KMS-11 (cell line): ENCODE measurements at regions not wholly inside any gene's neighbourhood (a gene's known extent, or its start where the extent isn't known, plus 50 kb on each side); places are given as distances from the start of the nearest gene placed in this dataset.

Experiments used
- H2AFZ ChIP-seq: fragments of 200-600 bp; sonication (generic); 2 replicates; pipeline ENCODE4 v1.6.1; 2016; ENCODE audit warnings: antibody characterized with exemption, mixed run types, low read depth
- H3K27ac ChIP-seq: fragments of 200-600 bp; sonication (generic); 2 replicates; pipeline ENCODE4 v1.6.1; 2016; ENCODE audit warnings: mild to moderate bottlenecking, mixed run types
- H3K27me3 ChIP-seq: fragments of 200-600 bp; sonication (generic); 2 replicates; pipeline ENCODE4 v1.6.1; 2017; ENCODE audit warnings: mild to moderate bottlenecking, low read depth, mixed run types, moderate library complexity; ENCODE audit not compliant: insufficient read depth
- H3K36me3 ChIP-seq: fragments of 200-600 bp; sonication (generic); 2 replicates; pipeline ENCODE4 v1.6.1; 2017; ENCODE audit warnings: mild to moderate bottlenecking, mixed run types; ENCODE audit not compliant: insufficient read depth
- H3K4me1 ChIP-seq: fragments of 200-600 bp; sonication (generic); 2 replicates; pipeline ENCODE4 v1.6.1; 2016; ENCODE audit warnings: mild to moderate bottlenecking, low read depth, mixed run types; ENCODE audit not compliant: poor library complexity, severe bottlenecking
- H3K4me2 ChIP-seq: fragments of 200-600 bp; sonication (generic); 2 replicates; pipeline ENCODE4 v1.7.0; 2016; ENCODE audit warnings: mild to moderate bottlenecking, mixed run types
- H3K4me3 ChIP-seq: fragments of 200-600 bp; sonication (generic); IDR thresholded peaks from 2 replicates; pipeline ENCODE4 v1.6.1; 2017; ENCODE audit warnings: low read depth, low read length, mixed read lengths; ENCODE audit not compliant: insufficient read depth
- H3K79me2 ChIP-seq: fragments of 200-600 bp; sonication (generic); 2 replicates; pipeline ENCODE4 v1.6.1; 2016; ENCODE audit warnings: low read depth, mixed run types; ENCODE audit not compliant: insufficient read depth
- H3K9ac ChIP-seq: fragments of 200-600 bp; sonication (generic); 2 replicates; pipeline ENCODE4 v1.6.1; 2016; ENCODE audit warnings: mild to moderate bottlenecking, mixed run types
- H4K20me1 ChIP-seq: fragments of 200-600 bp; sonication (generic); 2 replicates; pipeline ENCODE4 v1.6.1; 2016; ENCODE audit warnings: mild to moderate bottlenecking, mixed run types; ENCODE audit not compliant: insufficient read depth
- TF ChIP-seq, protein P1 (sequence below): fragments of 200-600 bp; sonication (generic); conservative IDR thresholded peaks from 2 replicates; pipeline ENCODE4 v1.6.1; 2017; ENCODE audit warnings: low read depth, mild to moderate bottlenecking, antibody characterized with exemption, low read length, moderate library complexity, mixed read lengths

DNA sequence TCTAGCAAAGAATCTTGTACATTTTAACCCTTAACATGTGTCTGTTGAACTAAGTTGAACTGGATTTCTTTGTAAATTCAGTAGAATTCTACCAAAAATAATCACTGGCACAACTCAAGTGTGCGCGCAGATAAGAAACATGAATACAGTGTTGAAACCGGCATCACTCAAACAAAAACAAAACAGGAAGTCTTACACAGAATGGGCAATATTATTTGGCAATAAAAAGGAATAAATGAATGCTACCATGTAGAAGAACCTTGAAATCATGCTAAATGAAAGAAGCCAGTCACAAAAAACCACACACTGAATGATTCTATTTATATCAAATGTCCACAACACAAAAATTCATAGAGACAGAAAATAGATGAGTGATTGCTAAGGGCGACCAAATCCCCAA lies 102.9 kb upstream of the ZFHX3 start:
- H4K20me1 ChIP-seq = no peaks in the 10 kb centered on the region
- no peaks in the 10 kb centered on the region for H3K27me3 ChIP-seq
- TF ChIP-seq, protein P1, sequence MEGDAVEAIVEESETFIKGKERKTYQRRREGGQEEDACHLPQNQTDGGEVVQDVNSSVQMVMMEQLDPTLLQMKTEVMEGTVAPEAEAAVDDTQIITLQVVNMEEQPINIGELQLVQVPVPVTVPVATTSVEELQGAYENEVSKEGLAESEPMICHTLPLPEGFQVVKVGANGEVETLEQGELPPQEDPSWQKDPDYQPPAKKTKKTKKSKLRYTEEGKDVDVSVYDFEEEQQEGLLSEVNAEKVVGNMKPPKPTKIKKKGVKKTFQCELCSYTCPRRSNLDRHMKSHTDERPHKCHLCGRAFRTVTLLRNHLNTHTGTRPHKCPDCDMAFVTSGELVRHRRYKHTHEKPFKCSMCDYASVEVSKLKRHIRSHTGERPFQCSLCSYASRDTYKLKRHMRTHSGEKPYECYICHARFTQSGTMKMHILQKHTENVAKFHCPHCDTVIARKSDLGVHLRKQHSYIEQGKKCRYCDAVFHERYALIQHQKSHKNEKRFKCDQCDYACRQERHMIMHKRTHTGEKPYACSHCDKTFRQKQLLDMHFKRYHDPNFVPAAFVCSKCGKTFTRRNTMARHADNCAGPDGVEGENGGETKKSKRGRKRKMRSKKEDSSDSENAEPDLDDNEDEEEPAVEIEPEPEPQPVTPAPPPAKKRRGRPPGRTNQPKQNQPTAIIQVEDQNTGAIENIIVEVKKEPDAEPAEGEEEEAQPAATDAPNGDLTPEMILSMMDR = no peak
- H3K36me3 ChIP-seq = no peaks in the 10 kb centered on the region
- no peak overlapping the region for H2AFZ ChIP-seq
- H3K4me1 ChIP-seq = no peaks in the 10 kb centered on the region
- H3K4me2 ChIP-seq = no peak overlapping the region
- no peak overlapping the region for H3K27ac ChIP-seq
- no peak overlapping the region for H3K9ac ChIP-seq
- no peaks in the 10 kb centered on the region for H3K79me2 ChIP-seq
- no peak overlapping the region for H3K4me3 ChIP-seq

DNA sequence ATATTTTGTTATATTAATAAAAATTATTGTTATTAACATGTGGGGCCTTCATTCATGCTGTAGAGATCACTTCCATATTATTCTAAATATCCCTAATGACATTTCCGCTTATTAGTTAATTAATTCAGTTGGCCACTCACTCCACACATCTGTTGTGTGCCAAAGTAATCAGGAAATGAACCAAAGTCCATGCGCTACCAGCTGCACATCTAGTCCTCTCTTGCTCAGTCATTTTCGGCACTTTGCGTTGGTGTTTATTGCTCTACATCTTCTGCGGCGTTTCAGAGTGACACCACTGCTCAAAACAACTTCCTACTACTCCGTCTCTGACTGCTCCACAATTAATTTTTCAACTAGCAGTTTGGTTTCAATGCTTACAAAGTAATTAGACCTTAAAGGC lies 101.4 kb upstream of the ZFHX3 start:
- H3K9ac ChIP-seq = no peak overlapping the region
- TF ChIP-seq, protein P1 = no peak
- H3K4me2 ChIP-seq = no peak overlapping the region
- H3K27me3 ChIP-seq = no peaks in the 10 kb centered on the region
- no peak overlapping the region for H3K4me3 ChIP-seq
- no peak overlapping the region for H3K27ac ChIP-seq
- H3K36me3 ChIP-seq = no peaks in the 10 kb centered on the region
- H4K20me1 ChIP-seq = no peaks in the 10 kb centered on the region
- no peaks in the 10 kb centered on the region for H3K4me1 ChIP-seq
- no peak overlapping the region for H2AFZ ChIP-seq
- H3K79me2 ChIP-seq = no peaks in the 10 kb centered on the region

DNA sequence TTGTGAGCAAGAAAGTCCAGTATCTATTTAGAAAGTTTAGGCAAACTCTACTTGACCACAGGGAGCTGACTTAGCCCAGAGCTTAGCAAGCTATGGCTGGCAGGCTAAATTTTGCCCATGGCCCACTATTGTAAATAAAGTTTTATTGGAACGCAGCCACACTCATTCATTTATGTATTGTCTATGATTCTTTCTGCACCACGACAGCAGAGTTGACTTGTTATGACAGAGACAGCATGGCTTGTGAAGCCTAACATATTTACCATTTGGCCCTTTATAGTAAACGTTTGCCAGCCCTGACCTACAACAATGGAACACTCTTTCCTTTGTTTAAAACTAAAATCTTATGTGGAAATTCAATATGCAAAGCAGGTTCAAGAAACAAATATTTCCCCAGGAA lies 100.0 kb upstream of the ZFHX3 start:
- Histone ChIP-seq H3K9ac (no peak overlapping the region), H3K36me3 (no peaks in the 10 kb centered on the region), H3K27me3 (no peaks in the 10 kb centered on the region), H3K79me2 (no peaks in the 10 kb centered on the region), H2AFZ (no peak overlapping the region), H3K27ac (no peak overlapping the region), H3K4me2 (no peak overlapping the region), H4K20me1 (no peaks in the 10 kb centered on the region), H3K4me1 (no peaks in the 10 kb centered on the region), H3K4me3 (no peak overlapping the region)
- TF ChIP-seq, protein P1 = no peak

DNA sequence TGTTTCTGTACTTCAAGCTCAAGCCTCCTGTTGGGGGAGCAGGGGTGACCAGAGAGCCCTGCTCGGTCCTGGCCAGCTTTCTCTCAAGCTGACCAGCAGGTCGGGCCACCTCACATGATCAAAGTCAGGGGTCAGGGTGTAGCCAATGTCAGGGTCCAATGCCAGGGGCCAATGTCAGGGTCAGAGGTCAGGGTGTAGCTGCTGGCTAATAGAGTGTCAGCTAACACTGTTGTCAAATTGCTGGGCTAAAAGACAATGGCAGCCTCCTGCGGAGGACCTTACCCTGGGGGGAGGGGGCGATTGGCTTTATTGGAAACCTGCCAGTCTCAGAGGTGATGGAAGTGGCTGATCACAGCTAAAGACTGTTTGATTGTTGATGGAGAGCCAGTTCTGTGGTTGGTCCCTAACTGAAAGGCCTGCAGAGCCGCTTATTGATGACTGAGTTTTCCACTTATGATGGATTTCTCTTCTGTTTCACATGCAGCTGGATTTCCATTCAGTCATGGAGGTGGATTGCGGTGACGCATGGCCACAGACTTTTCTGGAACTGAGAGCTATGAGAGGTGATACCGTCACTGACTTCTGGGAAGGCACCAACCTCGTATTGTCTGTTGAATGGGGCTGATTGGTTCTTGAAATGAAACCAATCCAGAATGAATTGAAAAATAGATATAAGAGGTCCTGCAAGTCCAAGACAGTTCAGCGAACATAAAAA lies 97.4 kb upstream of the ZFHX3 start:
- Histone ChIP-seq H3K36me3 (no peaks in the 10 kb centered on the region), H3K27ac (no peak overlapping the region), H3K9ac (no peak overlapping the region), H3K4me3 (no peak overlapping the region), H4K20me1 (no peaks in the 10 kb centered on the region), H3K4me1 (no peaks in the 10 kb centered on the region), H3K79me2 (no peaks in the 10 kb centered on the region), H2AFZ (no peak overlapping the region), H3K4me2 (no peak overlapping the region), H3K27me3 (no peaks in the 10 kb centered on the region)
- TF ChIP-seq, protein P1 = no peak
